ENCODE measurements at regions not wholly inside any gene's neighbourhood (a gene's known extent, or its start where the extent isn't known, plus 50 kb on each side); places are given as distances from the start of the nearest gene placed in this dataset.
"Not testable (repeated sequence)": the region's sequence is repeated elsewhere in the genome, so short reads cannot be mapped to it uniquely, and the experiment has no call there.

GRCh38 chr7:34357946-34358345 is 300.1 kb upstream of the NPSR1 start:
- Histone ChIP-seq H3K36me3 (ENCODE audit: insufficient read depth, low read length) (no peaks in the 10 kb centered on the region), H3K4me3 (ENCODE audit: insufficient read depth, low read length) (no peak overlapping the region), H4K20me1 (ENCODE audit: insufficient read depth, low read length) (no peaks in the 10 kb centered on the region), H3K79me2 (ENCODE audit: insufficient read depth, low read length) (no peaks in the 10 kb centered on the region), H3K4me2 (ENCODE audit: insufficient read depth, low read length) (no peak overlapping the region), H3K4me1 (ENCODE audit: insufficient read depth, low read length) (no peaks in the 10 kb centered on the region), H3K27me3 (ENCODE audit: insufficient read depth, low read length) (no peaks in the 10 kb centered on the region), H2AFZ (ENCODE audit: low read length) (no peak overlapping the region), H3K27ac (ENCODE audit: low read depth, low read length) (no peak overlapping the region), H3K9me3 (ENCODE audit: low read depth, low read length) (no peaks in the 10 kb centered on the region)
- no peak for TF ChIP-seq CTCF (IDR thresholded peaks at IDR 0.05; ENCODE audit: extremely low read depth, low read depth, low read length)
- no peak for DNase-seq (ENCODE audit: insufficient read length, low spot score, missing footprints)

GRCh38 chr7:34358578-34358977 is 299.4 kb upstream of the NPSR1 start:
- not testable (repeated sequence) for H4K20me1 ChIP-seq (ENCODE audit: insufficient read depth, low read length); H3K4me1 ChIP-seq (ENCODE audit: insufficient read depth, low read length); H3K4me3 ChIP-seq (ENCODE audit: insufficient read depth, low read length); H2AFZ ChIP-seq (ENCODE audit: low read length); H3K9me3 ChIP-seq (ENCODE audit: low read depth, low read length); H3K27me3 ChIP-seq (ENCODE audit: insufficient read depth, low read length); H3K27ac ChIP-seq (ENCODE audit: low read depth, low read length); DNase-seq (ENCODE audit: insufficient read length, low spot score, missing footprints); H3K79me2 ChIP-seq (ENCODE audit: insufficient read depth, low read length); H3K36me3 ChIP-seq (ENCODE audit: insufficient read depth, low read length); H3K4me2 ChIP-seq (ENCODE audit: insufficient read depth, low read length)

GRCh38 chr7:34361663-34362250 is 296.3 kb upstream of the NPSR1 start:
- H3K4me1 ChIP-seq (ENCODE audit: insufficient read depth, low read length), result no peaks in the 10 kb centered on the region
- no peak for TF ChIP-seq CTCF (IDR thresholded peaks at IDR 0.05; ENCODE audit: extremely low read depth, low read depth, low read length)
- H2AFZ ChIP-seq (ENCODE audit: low read length), result no peak overlapping the region
- no peaks in the 10 kb centered on the region for H3K27me3 ChIP-seq (ENCODE audit: insufficient read depth, low read length)
- H3K9me3 ChIP-seq (ENCODE audit: low read depth, low read length), result no peaks in the 10 kb centered on the region
- no peaks in the 10 kb centered on the region for H3K36me3 ChIP-seq (ENCODE audit: insufficient read depth, low read length)
- H3K27ac ChIP-seq (ENCODE audit: low read depth, low read length), result no peak overlapping the region
- no peaks in the 10 kb centered on the region for H4K20me1 ChIP-seq (ENCODE audit: insufficient read depth, low read length)
- no peaks in the 10 kb centered on the region for H3K79me2 ChIP-seq (ENCODE audit: insufficient read depth, low read length)
- DNase-seq (ENCODE audit: insufficient read length, low spot score, missing footprints), result no peak
- no peak overlapping the region for H3K4me2 ChIP-seq (ENCODE audit: insufficient read depth, low read length)
- no peak overlapping the region for H3K4me3 ChIP-seq (ENCODE audit: insufficient read depth, low read length)

GRCh38 chr7:34362621-34363020 is 295.4 kb upstream of the NPSR1 start:
- no peak for DNase-seq (ENCODE audit: insufficient read length, low spot score, missing footprints)
- no peak overlapping the region for H2AFZ ChIP-seq (ENCODE audit: low read length)
- no peaks in the 10 kb centered on the region for H3K9me3 ChIP-seq (ENCODE audit: low read depth, low read length)
- no peak overlapping the region for H3K4me2 ChIP-seq (ENCODE audit: insufficient read depth, low read length)
- no peaks in the 10 kb centered on the region for H3K79me2 ChIP-seq (ENCODE audit: insufficient read depth, low read length)
- H3K27me3 ChIP-seq (ENCODE audit: insufficient read depth, low read length), result no peaks in the 10 kb centered on the region
- H3K36me3 ChIP-seq (ENCODE audit: insufficient read depth, low read length), result no peaks in the 10 kb centered on the region
- no peak overlapping the region for H3K4me3 ChIP-seq (ENCODE audit: insufficient read depth, low read length)
- no peak overlapping the region for H3K27ac ChIP-seq (ENCODE audit: low read depth, low read length)
- TF ChIP-seq CTCF (IDR thresholded peaks at IDR 0.05; ENCODE audit: extremely low read depth, low read depth, low read length), result no peak
- H3K4me1 ChIP-seq (ENCODE audit: insufficient read depth, low read length), result no peaks in the 10 kb centered on the region
- H4K20me1 ChIP-seq (ENCODE audit: insufficient read depth, low read length), result no peaks in the 10 kb centered on the region
